PFSK-1 (cell line): ENCODE measurements at regions not wholly inside any gene's neighbourhood (a gene's known extent, or its start where the extent isn't known, plus 50 kb on each side); places are given as distances from the start of the nearest gene placed in this dataset.

ENCODE experiments used
- POLR2AphosphoS5 ChIP-seq: IDR thresholded peaks from 2 replicates; pipeline ENCODE4 v1.6.1; 2012; ENCODE audit warnings: low read depth, mild to moderate bottlenecking, control low read depth, low read length, moderate library complexity
- REST ChIP-seq, 2 experiments: IDR thresholded peaks; 2 replicates each; pipeline versions ENCODE4 v1.6.1 to v1.8.0; 2011 to 2012; ENCODE audit warnings: low read depth in 2 of 2, low read length in 2 of 2, control low read depth in 1 of 2, inconsistent platforms in 1 of 2, mild to moderate bottlenecking in 1 of 2, moderate library complexity in 1 of 2; ENCODE audit not compliant: insufficient read depth in 1 of 2
- SIN3A ChIP-seq: IDR thresholded peaks from 2 replicates; pipeline ENCODE4 v1.6.1; 2012; ENCODE audit warnings: mild to moderate bottlenecking, low read length, moderate library complexity, borderline replicate concordance; ENCODE audit not compliant: insufficient read depth

- TF ChIP-seq POLR2AphosphoS5 (no peak), REST (IDR thresholded peaks at IDR 0.05; ENCODE audit: insufficient read depth in 1 of 2, low read depth in 2 of 2, low read length in 2 of 2) (no peak), SIN3A (no peak)
Measured at GRCh38 chr18:4547126-4547525, 92.0 kb upstream of the DLGAP1 start.
